K562 (cell line): ENCODE measurements at regions not wholly inside any gene's neighbourhood (a gene's known extent, or its start where the extent isn't known, plus 50 kb on each side); places are given as distances from the start of the nearest gene placed in this dataset.

Experiments
- ATAC-seq: fragments of 200-7000 bp; cut with Tn5 transposase; 3 replicates; pipeline ENCODE4 v1.9.1; 2020; ENCODE audit warnings: moderate library complexity
- BruUV-seq: library from RNA; stranded (reverse); fragments of 400-500 nt; replicated peaks from 2 replicates; lab custom pipeline; 2021; lab: Mats Ljungman, UMichigan
- CTCF ChIA-PET: fragments of 300-600 bp; formaldehyde crosslinking; extraction: SDS; loops from one replicate; lab custom pipeline; 2021; ENCODE audit warnings: low intra/inter-chr PET ratio; lab: Yijun Ruan, JAX
- POLR2A ChIA-PET: fragments of 300-600, 350-650 bp; sonication (Branson Sonifier 250); formaldehyde crosslinking; extraction: SDS; loops from one replicate; lab custom pipeline; 2021; ENCODE audit warnings: antibody characterized with exemption, inconsistent platforms; lab: Yijun Ruan, JAX
- DNase-seq, 4 experiments: peaks; one replicate each; pipeline versions ENCODE4 v3.0.0 to v3.0.0-alpha.2; 2011 to 2018; ENCODE audit warnings: low spot score in 3 of 4, mixed read lengths in 3 of 4; ENCODE audit errors: extremely low read depth in 1 of 4
- FAIRE-seq: peaks from 2 replicates; lab custom pipeline; 2011; peaks lifted over from hg19 to GRCh38; lab: Jason Lieb, UNC
- H2AFZ ChIP-seq: 2 replicates; pipeline ENCODE4 v1.6.0; 2011; ENCODE audit warnings: low read depth, low read length, control low read depth, inconsistent platforms
- H3K27ac ChIP-seq: fragments of 200-600 bp; 3 replicates; pipeline ENCODE4 v1.8.0; 2011; ENCODE audit warnings: low read depth, mild to moderate bottlenecking, control low read depth, inconsistent platforms, low read length, moderate library complexity, mixed read lengths; ENCODE audit errors: extremely low read depth
- H3K27me3 ChIP-seq, 2 experiments: fragments of 300-600 bp in 1 of 2; 2 replicates in 1 of 2; 3 replicates in 1 of 2; pipeline versions ENCODE4 v1.6.0 to v1.8.0; 2011; ENCODE audit warnings: inconsistent platforms in 2 of 2, low read length in 2 of 2, mild to moderate bottlenecking in 1 of 2, mixed read lengths in 1 of 2, moderate library complexity in 1 of 2; ENCODE audit not compliant: control insufficient read depth in 2 of 2, insufficient read depth in 2 of 2
- H3K36me3 ChIP-seq: fragments of 300-600 bp; 3 replicates; pipeline ENCODE4 v1.8.0; 2011; ENCODE audit warnings: mild to moderate bottlenecking, low read length, inconsistent platforms; ENCODE audit not compliant: control insufficient read depth, insufficient read depth
- H3K4me1 ChIP-seq, 2 experiments: fragments of 200-600 bp in 1 of 2; replicated peaks in 1 of 2; 2 replicates in 1 of 2; 3 replicates in 1 of 2; pipeline versions ENCODE4 v1.5.1 to v1.8.0; 2011; ENCODE audit warnings: inconsistent platforms in 2 of 2, low read length in 2 of 2, mild to moderate bottlenecking in 1 of 2, mixed read lengths in 1 of 2, moderate library complexity in 1 of 2; ENCODE audit not compliant: control insufficient read depth in 2 of 2, insufficient read depth in 2 of 2
- H3K4me2 ChIP-seq: 2 replicates; pipeline ENCODE4 v1.6.1; 2011; ENCODE audit warnings: low read length, control low read depth, inconsistent platforms, mixed read lengths; ENCODE audit not compliant: insufficient read depth
- H3K4me3 ChIP-seq: fragments of 200-600 bp; sonication (generic), shearing (Covaris generic); 2 replicates; pipeline ENCODE4 v1.5.1; 2016; ENCODE audit warnings: control low read depth, inconsistent platforms
- H3K79me2 ChIP-seq: fragments of 200-600 bp; 3 replicates; pipeline ENCODE4 v1.8.0; 2011; ENCODE audit warnings: low read length, inconsistent platforms; ENCODE audit not compliant: control insufficient read depth, insufficient read depth
- H3K9ac ChIP-seq, 2 experiments: 2 replicates each; pipeline versions ENCODE4 v1.6.0 to v1.6.1; 2011; ENCODE audit warnings: low read depth in 2 of 2, low read length in 2 of 2, control low read depth in 1 of 2, inconsistent platforms in 1 of 2, mild to moderate bottlenecking in 1 of 2, mixed read lengths in 1 of 2; ENCODE audit not compliant: insufficient read depth in 1 of 2
- H3K9me1 ChIP-seq: one replicate; pipeline ENCODE4 v1.6.0; 2011; ENCODE audit warnings: inconsistent platforms, mild to moderate bottlenecking, low read length, moderate library complexity; ENCODE audit not compliant: control insufficient read depth, insufficient read depth
- H3K9me3 ChIP-seq: replicated peaks from 2 replicates; pipeline ENCODE4 v1.5.1; 2011; ENCODE audit warnings: low read depth, low read length, inconsistent platforms; ENCODE audit not compliant: control insufficient read depth, insufficient read depth
- H4K20me1 ChIP-seq: replicated peaks from 2 replicates; pipeline ENCODE4 v1.6.1; 2011; ENCODE audit warnings: low read length, inconsistent platforms, mixed read lengths; ENCODE audit not compliant: control insufficient read depth, insufficient read depth
- CTCF ChIP-seq, 3 experiments: IDR thresholded peaks in 2 of 3; conservative IDR thresholded peaks in 1 of 3; 2 replicates each; pipeline ENCODE4 v1.5.1; 2011 to 2012; ENCODE audit warnings: low read length in 3 of 3, mild to moderate bottlenecking in 3 of 3, control low read depth in 2 of 3, improper control_type of control experiment in 1 of 3, inconsistent platforms in 1 of 3, low read depth in 1 of 3, mixed read lengths in 1 of 3, moderate library complexity in 1 of 3; ENCODE audit not compliant: insufficient read depth in 2 of 3
- GABPB2 ChIP-seq: fragments of 250-450 bp; sonication (Bioruptor Pico); conservative IDR thresholded peaks from 2 replicates; pipeline ENCODE4 v1.5.1; 2021; ENCODE audit warnings: mild to moderate bottlenecking
- HDAC3 ChIP-seq: fragments of 450-650 bp; IDR thresholded peaks from 2 replicates; pipeline ENCODE4 v1.6.1; 2018; ENCODE audit warnings: borderline replicate concordance, mild to moderate bottlenecking, moderate library complexity; ENCODE audit not compliant: partially characterized antibody
- MCM7 ChIP-seq, 2 experiments: fragments of 450-650 bp; IDR thresholded peaks; 2 replicates each; pipeline ENCODE4 v1.6.1; 2016 to 2018
- RAD21 ChIP-seq, 2 experiments: fragments of 250-450 bp in 1 of 2; fragments of 450-650 bp in 1 of 2; sonication (Bioruptor Pico) in 1 of 2; formaldehyde crosslinking in 1 of 2; IDR thresholded peaks in 1 of 2; conservative IDR thresholded peaks in 1 of 2; 2 replicates each; pipeline versions ENCODE4 v1.4.0 to v1.8.0; 2020 to 2022; ENCODE audit warnings: mild to moderate bottlenecking in 2 of 2, moderate library complexity in 1 of 2
- RCOR1 ChIP-seq, 2 experiments: IDR thresholded peaks; 2 replicates each; pipeline ENCODE4 v1.6.1; 2012; ENCODE audit warnings: low read depth in 2 of 2, low read length in 2 of 2, borderline replicate concordance in 1 of 2, improper control_type of control experiment in 1 of 2
- SMARCA5 ChIP-seq: fragments of 450-650 bp; IDR thresholded peaks from 2 replicates; pipeline ENCODE4 v1.6.1; 2016
- SMC3 ChIP-seq: conservative IDR thresholded peaks from 2 replicates; pipeline ENCODE4 v1.6.1; 2011; ENCODE audit warnings: low read depth, low read length, improper control_type of control experiment; ENCODE audit not compliant: insufficient read depth
- SOX6 ChIP-seq: fragments of 450-650 bp; IDR thresholded peaks from 2 replicates; pipeline ENCODE4 v1.6.1; 2014; ENCODE audit warnings: mild to moderate bottlenecking
- TSHZ1 ChIP-seq: fragments of 250-450 bp; sonication (Bioruptor Pico); IDR thresholded peaks from 2 replicates; pipeline ENCODE4 v1.4.0; 2020; ENCODE audit warnings: mild to moderate bottlenecking, moderate library complexity
- ZNF780A ChIP-seq: fragments of 250-450 bp; sonication (Bioruptor Pico); IDR thresholded peaks from 2 replicates; pipeline ENCODE4 v1.5.0; 2021; ENCODE audit warnings: mild to moderate bottlenecking
- ZNF79 ChIP-seq: fragments of 250-450 bp; sonication (Bioruptor Pico); IDR thresholded peaks from 2 replicates; pipeline ENCODE4 v1.4.0; 2020; ENCODE audit warnings: low read depth, mild to moderate bottlenecking, moderate library complexity
- WGBS: fragments of 100-300 bp; shearing (Covaris generic); methylation state at CpG from one replicate; pipeline ENCODE4 v1.1.6; 2016; ENCODE audit warnings: low coverage, mixed read lengths; ENCODE audit not compliant: insufficient coverage; ENCODE audit errors: missing lambda C conversion rate; 5-methylcytosine and 5-hydroxymethylcytosine counted together
- in situ Hi-C: fragments of 300-500 bp; cut with MboI; formaldehyde crosslinking; loops from 4 replicates; pipeline ENCODE4 v1.15.0; 2018; ENCODE audit warnings: inconsistent platforms, mixed read lengths
- intact Hi-C: fragments of 100-400 bp; cut with micrococcal nuclease; formaldehyde crosslinking; loops from 2 replicates; pipeline ENCODE4 v1.14.2; 2022

GRCh38 chr14:21978184-21978998 lies 304.8 kb upstream of the OR4E1 start:
- Histone ChIP-seq H3K9ac (no peak overlapping the region), H3K27ac (no peak overlapping the region), H4K20me1 (no peaks in the 10 kb centered on the region), H3K4me2 (no peak overlapping the region), H3K79me2 (no peaks in the 10 kb centered on the region), H3K4me1 (no peaks in the 10 kb centered on the region), H3K27me3 (no peaks in the 10 kb centered on the region), H3K9me3 (no peaks in the 10 kb centered on the region), H3K36me3 (no peaks in the 10 kb centered on the region), H3K9me1 (no peaks in the 10 kb centered on the region), H2AFZ (no peak overlapping the region), H3K4me3 (no peak overlapping the region)
- no peak for TF ChIP-seq ZNF79
- no peak for TF ChIP-seq TSHZ1 (CRISPR knock-in tag)
- no peak for TF ChIP-seq MCM7 (IDR thresholded peaks at IDR 0.05)
- TF ChIP-seq ZNF780A (CRISPR knock-in tag) = no peak
- TF ChIP-seq RAD21 (CRISPR knock-in tag; conservative IDR thresholded peaks at IDR 0.05 in 1 of 2, IDR thresholded peaks at IDR 0.05 in 1 of 2) = peak in 1 of 2 experiments; percentile 30; a peak in 1 of 4 replicates
- TF ChIP-seq SMC3 = 0 out of 2 replicates have a peak, but pooled peaks have one; percentile 11
- TF ChIP-seq SMARCA5 = no peak
- TF ChIP-seq GABPB2 (CRISPR knock-in tag) = no peak
- TF ChIP-seq SOX6 = no peak
- no peak for TF ChIP-seq HDAC3
- TF ChIP-seq CTCF (IDR thresholded peaks at IDR 0.05 in 2 of 3, conservative IDR thresholded peaks at IDR 0.05 in 1 of 3; ENCODE audit: insufficient read depth in 2 of 3, low read depth in 1 of 3, low read length in 3 of 3) = peak; percentile 54 to 83 (median 68); a peak in 5 of 6 replicates
- TF ChIP-seq RCOR1 (IDR thresholded peaks at IDR 0.05; ENCODE audit: borderline replicate concordance in 1 of 2, low read depth in 2 of 2, low read length in 2 of 2) = 0 out of 4 replicates have a peak, but pooled peaks of 1 of the 2 experiments have one; percentile 4
- in situ Hi-C loops = no loop called here
- CTCF ChIA-PET = interaction anchor here (0.5 kb wide), 1 partner anchor 91 kb away, joined by 4 read pairs; no protein-coding TSS in a partner anchor
- peak; percentile 69 for ATAC-seq
- intact Hi-C loops = no loop called here
- peak; percentile 42 to 47 (median 44) for DNase-seq
- FAIRE-seq = peak; percentile 89
- no TSS peak for BruUV-seq
- POLR2A ChIA-PET = no interaction called here
- WGBS = 0% methylated on average over 10 of the region's 11 CpGs
